Fibroblast of skin of left biceps (primary cell): ENCODE measurements at regions not wholly inside any gene's neighbourhood (a gene's known extent, or its start where the extent isn't known, plus 50 kb on each side); places are given as distances from the start of the nearest gene placed in this dataset.
"Not testable (repeated sequence)": the region's sequence is repeated elsewhere in the genome, so short reads cannot be mapped to it uniquely, and the experiment has no call there.

Source experiments
- DNase-seq, 2 experiments: peaks; one replicate each; pipeline ENCODE4 v3.0.0-alpha.2; 2013; ENCODE audit warnings: low read depth in 2 of 2

- DNase-seq = peak in 1 of 2 experiments; percentile 10
These were observed 65.3 kb downstream of the OR13A1 start for GRCh38 chr10:45249978-45250693.

GRCh38 chr10:45250694-45251075 lies 64.7 kb downstream of the OR13A1 start:
- DNase-seq = not testable (repeated sequence)
